Suprapubic skin (tissue), 4 donors: ENCODE measurements at regions not wholly inside any gene's neighbourhood (a gene's known extent, or its start where the extent isn't known, plus 50 kb on each side); places are given as distances from the start of the nearest gene placed in this dataset.

Source experiments
- EP300 ChIP-seq: sonication (generic); formaldehyde crosslinking; IDR thresholded peaks from one replicate; pipeline ENCODE4 v1.6.1; 2017; ENCODE audit warnings: antibody characterized with exemption
- POLR2AphosphoS5 ChIP-seq, 3 donors: sonication (generic); formaldehyde crosslinking; IDR thresholded peaks; one replicate each; pipeline ENCODE4 v1.6.1; 2017; ENCODE audit warnings: antibody characterized with exemption in 3 of 3
- TF ChIP-seq, protein P1 (sequence below), 2 donors: fragments of 200-600 bp in 1 of 2; fragments of 450-650 bp in 1 of 2; sonication (generic) in 1 of 2; IDR thresholded peaks; one replicate each; pipeline ENCODE4 v1.5.1; 2016 to 2019; ENCODE audit warnings: antibody characterized with exemption in 2 of 2, mild to moderate bottlenecking in 1 of 2, moderate library complexity in 1 of 2

DNA sequence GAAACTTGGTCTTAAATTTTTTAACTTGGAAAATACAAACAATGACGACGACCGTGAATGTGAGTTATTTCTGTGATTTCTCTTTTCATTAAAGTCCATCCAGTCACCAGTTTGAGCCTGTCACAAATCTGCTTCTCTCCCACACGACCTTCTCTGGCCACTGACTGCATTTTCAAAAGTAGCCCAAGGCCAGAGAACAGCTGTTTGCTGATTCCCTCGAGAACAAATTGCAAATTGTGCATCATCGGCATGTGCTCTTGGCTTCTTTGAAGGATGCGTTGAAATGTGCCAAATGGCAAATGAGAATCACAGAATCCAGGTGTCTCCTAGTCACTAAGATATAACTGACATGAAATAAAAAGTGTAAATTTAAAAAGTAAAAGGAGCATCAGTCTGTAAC, 106.4 kb downstream of the AQP9 start:
- TF ChIP-seq, protein P1, sequence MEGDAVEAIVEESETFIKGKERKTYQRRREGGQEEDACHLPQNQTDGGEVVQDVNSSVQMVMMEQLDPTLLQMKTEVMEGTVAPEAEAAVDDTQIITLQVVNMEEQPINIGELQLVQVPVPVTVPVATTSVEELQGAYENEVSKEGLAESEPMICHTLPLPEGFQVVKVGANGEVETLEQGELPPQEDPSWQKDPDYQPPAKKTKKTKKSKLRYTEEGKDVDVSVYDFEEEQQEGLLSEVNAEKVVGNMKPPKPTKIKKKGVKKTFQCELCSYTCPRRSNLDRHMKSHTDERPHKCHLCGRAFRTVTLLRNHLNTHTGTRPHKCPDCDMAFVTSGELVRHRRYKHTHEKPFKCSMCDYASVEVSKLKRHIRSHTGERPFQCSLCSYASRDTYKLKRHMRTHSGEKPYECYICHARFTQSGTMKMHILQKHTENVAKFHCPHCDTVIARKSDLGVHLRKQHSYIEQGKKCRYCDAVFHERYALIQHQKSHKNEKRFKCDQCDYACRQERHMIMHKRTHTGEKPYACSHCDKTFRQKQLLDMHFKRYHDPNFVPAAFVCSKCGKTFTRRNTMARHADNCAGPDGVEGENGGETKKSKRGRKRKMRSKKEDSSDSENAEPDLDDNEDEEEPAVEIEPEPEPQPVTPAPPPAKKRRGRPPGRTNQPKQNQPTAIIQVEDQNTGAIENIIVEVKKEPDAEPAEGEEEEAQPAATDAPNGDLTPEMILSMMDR (IDR thresholded peaks at IDR 0.05), result no peak
- TF ChIP-seq POLR2AphosphoS5 (IDR thresholded peaks at IDR 0.05), result no peak
- no peak for TF ChIP-seq EP300
